Activated B cell treated with CpG ODN at 0.5 μM for 24 hours (primary cell): ENCODE measurements at regions not wholly inside any gene's neighbourhood (a gene's known extent, or its start where the extent isn't known, plus 50 kb on each side); places are given as distances from the start of the nearest gene placed in this dataset.

ENCODE experiments used
- ATAC-seq: fragments of 200-7000 bp; cut with Tn5 transposase; one replicate; pipeline ENCODE4 v1.10.0; 2021; ENCODE audit warnings: low read depth, mild to moderate bottlenecking, moderate library complexity
- CTCF ChIA-PET: fragments of 350-600 bp; sonication (Branson Sonifier 250); formaldehyde crosslinking; loops from one replicate; lab custom pipeline; 2021; ENCODE audit warnings: antibody characterized with exemption; lab: Charles Lee
- POLR2A ChIA-PET: fragments of 350-600 bp; sonication (Branson Sonifier 250); formaldehyde crosslinking; loops from one replicate; lab custom pipeline; 2021; ENCODE audit warnings: antibody characterized with exemption; lab: Charles Lee
- DNase-seq: peaks from one replicate; pipeline ENCODE4 v3.0.0; 2022
- H3K27ac Mint-ChIP-seq: one replicate; pipeline ENCODE4 v1.8.0; 2020; ENCODE audit warnings: mixed read lengths
- H3K27me3 Mint-ChIP-seq: one replicate; pipeline ENCODE4 v1.8.0; 2021; ENCODE audit warnings: mixed read lengths
- H3K36me3 Mint-ChIP-seq: one replicate; pipeline ENCODE4 v1.8.0; 2021; ENCODE audit warnings: low read depth, mixed read lengths
- H3K4me1 Mint-ChIP-seq: one replicate; pipeline ENCODE4 v1.8.0; 2021; ENCODE audit warnings: mixed read lengths
- H3K4me3 Mint-ChIP-seq: one replicate; pipeline ENCODE4 v1.8.0; 2020; ENCODE audit warnings: mild to moderate bottlenecking, mixed read lengths
- H3K9me3 Mint-ChIP-seq: one replicate; pipeline ENCODE4 v1.8.0; 2020; ENCODE audit warnings: mixed read lengths
- CTCF ChIP-seq: fragments of 200-600 bp; IDR thresholded peaks from one replicate; pipeline ENCODE4 v1.8.0; 2022; ENCODE audit warnings: antibody characterized with exemption, mild to moderate bottlenecking
- intact Hi-C: fragments of 100-400 bp; cut with micrococcal nuclease; formaldehyde crosslinking; loops from one replicate; pipeline ENCODE4 v1.15.1; 2024

- Mint-ChIP-seq H3K4me1 (no peaks in the 10 kb centered on the region), H3K27ac (no peak overlapping the region), H3K9me3 (peaks cover 3% of the 10 kb centered on the region), H3K27me3 (no peaks in the 10 kb centered on the region), H3K4me3 (no peak overlapping the region), H3K36me3 (no peaks in the 10 kb centered on the region)
- TF ChIP-seq CTCF, result no peak
- DNase-seq (no peak), ATAC-seq (no peak)
- intact Hi-C loops, result no loop called here
- CTCF ChIA-PET, result no interaction called here
- POLR2A ChIA-PET, result no interaction called here
These were observed 267.2 kb upstream of the NREP start for GRCh38 chr5:112024221-112024620.

DNA sequence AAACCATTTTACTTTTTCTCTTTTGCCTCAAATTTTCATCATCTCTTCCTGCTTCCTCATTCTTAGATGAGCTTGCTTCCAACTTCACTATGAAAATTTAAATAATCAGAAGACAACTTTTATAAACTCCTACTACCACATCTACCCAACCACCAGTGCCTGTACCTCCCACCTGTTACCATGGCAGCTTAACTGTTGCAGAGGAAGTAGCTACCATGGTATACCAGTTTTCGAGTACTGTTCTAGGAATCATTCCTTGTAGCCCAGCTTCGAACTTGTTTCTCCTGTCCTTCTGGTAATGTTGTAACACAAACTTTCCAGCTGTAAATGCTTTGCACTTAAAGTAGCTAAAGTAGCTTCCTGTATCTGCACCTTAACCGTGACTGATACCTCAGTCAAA lies 266.8 kb upstream of the NREP start:
- POLR2A ChIA-PET, result no interaction called here
- no peak for TF ChIP-seq CTCF
- no peak for DNase-seq
- no peaks in the 10 kb centered on the region for H3K36me3 Mint-ChIP-seq
- CTCF ChIA-PET, result no interaction called here
- intact Hi-C loops, result no loop called here
- no peak for ATAC-seq
- H3K4me1 Mint-ChIP-seq, result no peaks in the 10 kb centered on the region
- H3K27ac Mint-ChIP-seq, result no peak overlapping the region
- H3K4me3 Mint-ChIP-seq, result no peak overlapping the region
- no peaks in the 10 kb centered on the region for H3K27me3 Mint-ChIP-seq
- peaks cover 3% of the 10 kb centered on the region for H3K9me3 Mint-ChIP-seq

DNA sequence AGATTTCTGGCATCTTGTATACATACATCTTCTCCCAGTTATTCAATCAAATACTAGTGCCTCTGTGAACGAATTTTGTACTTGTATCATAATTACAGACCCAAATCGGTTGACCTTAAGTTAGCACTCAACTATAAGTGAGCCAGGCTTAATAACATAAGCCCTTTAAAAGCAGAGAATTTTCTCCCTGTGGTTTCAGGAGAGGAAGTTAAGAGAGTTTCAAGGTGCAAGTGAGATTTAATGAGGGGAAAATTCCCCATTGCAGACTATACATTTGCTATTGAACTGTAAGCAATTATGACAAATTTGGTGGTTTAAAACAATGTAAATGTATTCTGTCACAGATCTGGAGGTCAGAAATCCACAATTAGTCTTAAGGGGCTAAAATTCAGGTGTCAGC lies 261.9 kb upstream of the NREP start:
- no peaks in the 10 kb centered on the region for H3K27me3 Mint-ChIP-seq
- no peak for ATAC-seq
- intact Hi-C loops, result no loop called here
- no peaks in the 10 kb centered on the region for H3K9me3 Mint-ChIP-seq
- H3K4me3 Mint-ChIP-seq, result no peak overlapping the region
- no peak overlapping the region for H3K27ac Mint-ChIP-seq
- H3K4me1 Mint-ChIP-seq, result no peaks in the 10 kb centered on the region
- H3K36me3 Mint-ChIP-seq, result no peaks in the 10 kb centered on the region
- no peak for DNase-seq
- ChIA-PET CTCF (no interaction called here), POLR2A (no interaction called here)
- no peak for TF ChIP-seq CTCF

- Mint-ChIP-seq H3K36me3 (no peaks in the 10 kb centered on the region), H3K4me3 (no peak overlapping the region), H3K27me3 (no peaks in the 10 kb centered on the region), H3K9me3 (no peaks in the 10 kb centered on the region), H3K27ac (no peak overlapping the region), H3K4me1 (no peaks in the 10 kb centered on the region)
- intact Hi-C loops, result no loop called here
- POLR2A ChIA-PET, result no interaction called here
- CTCF ChIA-PET, result no interaction called here
- DNase-seq (no peak), ATAC-seq (no peak)
- TF ChIP-seq CTCF, result no peak
These were observed 260.0 kb upstream of the NREP start for GRCh38 chr5:112016980-112017379.

DNA sequence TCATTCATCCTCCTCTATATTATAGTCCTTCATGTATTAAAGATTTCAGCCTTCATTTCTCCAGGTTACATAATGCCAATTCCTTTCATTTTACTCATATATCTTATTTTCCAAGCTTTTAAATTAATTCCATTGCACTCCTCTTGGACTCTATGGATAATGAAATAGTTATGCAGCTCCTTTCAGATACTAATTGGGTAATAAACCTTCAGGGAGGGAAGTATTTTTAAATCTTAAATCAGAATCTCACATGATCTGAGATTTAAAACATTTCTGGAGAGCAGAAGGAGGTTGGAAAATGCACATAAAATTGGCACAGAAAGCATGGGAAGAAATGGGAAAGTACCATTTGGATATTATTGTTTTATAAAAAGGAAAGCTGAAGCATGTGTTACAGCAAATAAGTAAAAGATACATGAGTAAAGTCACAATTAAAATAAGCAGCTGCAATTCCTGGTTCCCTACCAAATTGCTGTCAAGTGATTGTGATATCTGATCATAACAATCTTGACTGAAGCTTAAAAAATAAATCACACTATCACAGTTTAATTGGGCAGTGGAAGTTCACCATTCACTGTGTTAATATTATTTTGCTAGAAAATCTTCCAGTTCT lies 257.9 kb upstream of the NREP start:
- intact Hi-C loops, result no loop called here
- H3K27ac Mint-ChIP-seq, result no peak overlapping the region
- no peak for TF ChIP-seq CTCF
- ChIA-PET CTCF (no interaction called here), POLR2A (no interaction called here)
- ATAC-seq (no peak), DNase-seq (no peak)
- no peak overlapping the region for H3K4me3 Mint-ChIP-seq
- H3K4me1 Mint-ChIP-seq, result no peaks in the 10 kb centered on the region
- H3K9me3 Mint-ChIP-seq, result no peaks in the 10 kb centered on the region
- H3K27me3 Mint-ChIP-seq, result no peaks in the 10 kb centered on the region
- no peaks in the 10 kb centered on the region for H3K36me3 Mint-ChIP-seq
